ENCODE measurements at regions not wholly inside any gene's neighbourhood (a gene's known extent, or its start where the extent isn't known, plus 50 kb on each side); places are given as distances from the start of the nearest gene placed in this dataset.

GRCh38 chr12:107590413-107590812 is 95.2 kb upstream of the PWP1 start:
- no peak for TF ChIP-seq POLR2A (IDR thresholded peaks at IDR 0.05)
- TF ChIP-seq CTCF (IDR thresholded peaks at IDR 0.05) = no peak
- Histone ChIP-seq H3K4me1 (no peaks in the 10 kb centered on the region), H3K36me3 (no peaks in the 10 kb centered on the region), H3K27me3 (no peaks in the 10 kb centered on the region), H3K9me3 (peaks cover 0 to 12% (median 3%) of the 10 kb centered on the region in 4 donors), H3K4me3 (no peak overlapping the region), H3K27ac (no peak overlapping the region)
- no peak for DNase-seq

- Histone ChIP-seq H3K27me3 (no peaks in the 10 kb centered on the region), H3K9me3 (peaks cover 0 to 12% (median 3%) of the 10 kb centered on the region in 4 donors), H3K4me3 (no peak overlapping the region), H3K4me1 (no peaks in the 10 kb centered on the region), H3K27ac (no peak overlapping the region), H3K36me3 (no peaks in the 10 kb centered on the region)
- TF ChIP-seq POLR2A (IDR thresholded peaks at IDR 0.05) = no peak
- no peak for TF ChIP-seq CTCF (IDR thresholded peaks at IDR 0.05)
- no peak for DNase-seq
Measured at GRCh38 chr12:107590814-107591375, 94.7 kb upstream of the PWP1 start.

- H3K27me3 ChIP-seq = no peaks in the 10 kb centered on the region
- H3K4me3 ChIP-seq = no peak overlapping the region
- no peaks in the 10 kb centered on the region for H3K36me3 ChIP-seq
- no peak for DNase-seq
- no peak for TF ChIP-seq CTCF (IDR thresholded peaks at IDR 0.05)
- TF ChIP-seq POLR2A (IDR thresholded peaks at IDR 0.05) = no peak
- H3K27ac ChIP-seq = no peak overlapping the region
- no peaks in the 10 kb centered on the region for H3K4me1 ChIP-seq
- peaks cover 0 to 7% (median 3%) of the 10 kb centered on the region in 4 donors for H3K9me3 ChIP-seq
Measured at GRCh38 chr12:107593713-107594381, 91.8 kb upstream of the PWP1 start.

- no peaks in the 10 kb centered on the region for H3K27me3 ChIP-seq
- H3K4me3 ChIP-seq = no peak overlapping the region
- no peaks in the 10 kb centered on the region for H3K4me1 ChIP-seq
- H3K36me3 ChIP-seq = no peaks in the 10 kb centered on the region
- H3K9me3 ChIP-seq = peaks cover 0 to 7% (median 3%) of the 10 kb centered on the region in 4 donors
- TF ChIP-seq CTCF (IDR thresholded peaks at IDR 0.05) (no peak), POLR2A (IDR thresholded peaks at IDR 0.05) (no peak)
- DNase-seq = no peak
- H3K27ac ChIP-seq = no peak overlapping the region
Measured at GRCh38 chr12:107594995-107595394, 90.6 kb upstream of the PWP1 start.

- H3K27me3 ChIP-seq = no peaks in the 10 kb centered on the region
- H3K27ac ChIP-seq = no peak overlapping the region
- H3K4me3 ChIP-seq = no peak overlapping the region
- no peak for DNase-seq
- H3K4me1 ChIP-seq = no peaks in the 10 kb centered on the region
- H3K36me3 ChIP-seq = no peaks in the 10 kb centered on the region
- no peak for TF ChIP-seq POLR2A (IDR thresholded peaks at IDR 0.05)
- TF ChIP-seq CTCF (IDR thresholded peaks at IDR 0.05) = no peak
- H3K9me3 ChIP-seq = peaks cover 0 to 7% (median 3%) of the 10 kb centered on the region in 4 donors
Measured at GRCh38 chr12:107597695-107598410, 87.7 kb upstream of the PWP1 start.

Measured in Peyer's patch (tissue), 4 donors.